GM13976 (cell line): ENCODE measurements at regions not wholly inside any gene's neighbourhood (a gene's known extent, or its start where the extent isn't known, plus 50 kb on each side); places are given as distances from the start of the nearest gene placed in this dataset.

Experiments used
- DNase-seq: peaks from one replicate; pipeline ENCODE4 v3.0.0; 2012; ENCODE audit warnings: low spot score
- CTCF ChIP-seq: IDR thresholded peaks from 2 replicates; pipeline ENCODE4 v1.5.1; 2012; ENCODE audit warnings: borderline replicate concordance, mild to moderate bottlenecking; ENCODE audit not compliant: insufficient read depth; ENCODE audit errors: extremely low read depth, missing control alignments, control extremely low read depth
- in situ Hi-C: fragments of 300-500 bp; cut with MboI; formaldehyde crosslinking; loops from one replicate; pipeline ENCODE4 v1.12.0; 2022; ENCODE audit warnings: low sequenced_read_pairs, mixed read lengths, inconsistent platforms; ENCODE audit not compliant: unreplicated experiment

- TF ChIP-seq CTCF = no peak
- no peak for DNase-seq
- in situ Hi-C loops = no loop called here
Measured at GRCh38 chr6:167678102-167679101, 148.3 kb upstream of the AFDN start.

GRCh38 chr6:167679122-167679736, 147.5 kb upstream of the AFDN start:
- no peak for TF ChIP-seq CTCF
- no peak for DNase-seq
- in situ Hi-C loops = no loop called here

- in situ Hi-C loops = no loop called here
- no peak for DNase-seq
- no peak for TF ChIP-seq CTCF
Measured at GRCh38 chr6:167679790-167680604, 146.7 kb upstream of the AFDN start.

- in situ Hi-C loops = no loop called here
- TF ChIP-seq CTCF = no peak
- no peak for DNase-seq
Measured at GRCh38 chr6:167680605-167681149, 146.0 kb upstream of the AFDN start.

- in situ Hi-C loops = no loop called here
- TF ChIP-seq CTCF = no peak
Measured at GRCh38 chr6:167682125-167682524, 144.6 kb upstream of the AFDN start.

GRCh38 chr6:167682546-167683027, 144.1 kb upstream of the AFDN start:
- no peak for TF ChIP-seq CTCF
- in situ Hi-C loops = no loop called here
- DNase-seq = no peak

More at GRCh38 chr6:167682125-167682524, 144.6 kb upstream of the AFDN start:
- DNase-seq = no peak
